Right atrium auricular region (tissue), 2 donors: ENCODE measurements at regions not wholly inside any gene's neighbourhood (a gene's known extent, or its start where the extent isn't known, plus 50 kb on each side); places are given as distances from the start of the nearest gene placed in this dataset.

Experiments
- DNase-seq: peaks from one replicate; pipeline ENCODE4 v3.0.0-alpha.2; 2019; ENCODE audit warnings: low spot score
- H3K27ac ChIP-seq, 2 donors: fragments of 200-600 bp; sonication (generic); 1 replicate in 1 of 2; 2 replicates in 1 of 2; pipeline ENCODE4 v1.5.1; 2016 to 2019
- H3K27me3 ChIP-seq, 2 donors: fragments of 200-600 bp; sonication (generic); one replicate each; pipeline versions ENCODE4 v1.5.1 to v1.6.0; 2017 to 2019
- H3K36me3 ChIP-seq: fragments of 200-600 bp; sonication (generic); one replicate; pipeline ENCODE4 v1.5.1; 2016
- H3K4me1 ChIP-seq, 2 donors: fragments of 200-600 bp; sonication (generic); one replicate each; pipeline versions ENCODE4 v1.5.1 to v1.6.0; 2017 to 2019
- H3K4me3 ChIP-seq, 2 donors: fragments of 200-600 bp; sonication (generic); 1 replicate in 1 of 2; 2 replicates in 1 of 2; pipeline ENCODE4 v1.5.1; 2017 to 2019; ENCODE audit warnings: mild to moderate bottlenecking in 1 of 2, moderate library complexity in 1 of 2
- H3K9me3 ChIP-seq, 2 donors: fragments of 200-600 bp; sonication (generic); one replicate each; pipeline ENCODE4 v1.5.1; 2019
- CTCF ChIP-seq, 2 donors: fragments of 200-600 bp; sonication (generic); IDR thresholded peaks; one replicate each; pipeline ENCODE4 v1.5.1; 2019; ENCODE audit warnings: antibody characterized with exemption in 2 of 2

DNA sequence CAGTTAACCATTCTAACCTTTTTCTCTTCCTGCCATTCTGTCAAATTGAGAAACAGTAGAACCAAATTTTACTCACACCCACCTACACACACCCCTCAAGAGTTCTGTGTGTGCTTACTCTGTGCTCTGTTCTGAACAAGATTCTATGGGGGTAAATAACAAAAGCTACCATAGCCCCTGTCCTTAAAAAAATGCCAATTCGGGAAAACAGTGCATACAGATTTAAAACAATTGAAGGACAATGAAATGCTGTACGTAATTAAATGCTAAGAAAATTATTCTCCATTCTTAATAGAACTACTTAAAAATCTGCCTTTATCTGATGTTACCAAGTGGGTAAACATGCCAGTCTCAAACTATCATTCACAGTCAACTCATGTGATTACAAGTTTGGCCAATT, 1107.5 kb downstream of the TUSC7 start:
- H3K4me1 ChIP-seq, result no peaks in the 10 kb centered on the region

DNA sequence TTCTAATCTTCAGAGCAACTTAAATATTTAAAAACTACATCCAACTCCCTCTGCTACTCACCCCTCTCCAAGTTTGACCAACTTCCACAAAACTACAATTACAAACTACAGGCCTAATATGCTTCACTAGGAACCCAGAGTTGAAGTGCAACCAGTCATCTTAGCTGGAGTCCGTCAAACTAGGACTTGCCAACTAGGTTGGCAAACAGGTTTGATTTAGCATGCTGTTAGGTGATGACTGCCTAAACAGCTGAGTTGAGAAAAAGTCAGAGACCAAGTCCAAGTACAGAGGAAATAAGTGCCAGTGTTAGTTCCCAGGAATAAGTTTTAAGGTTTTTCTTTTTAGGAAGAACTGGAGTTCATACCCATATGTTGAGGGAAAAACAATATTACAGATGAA, 1109.0 kb downstream of the TUSC7 start:
- no peak overlapping the region for H3K27ac ChIP-seq
- no peak overlapping the region for H3K4me3 ChIP-seq
- no peak for TF ChIP-seq CTCF (IDR thresholded peaks at IDR 0.05)
- no peaks in the 10 kb centered on the region for H3K36me3 ChIP-seq
- DNase-seq, result no peak
- H3K9me3 ChIP-seq, result no peaks in the 10 kb centered on the region
- H3K4me1 ChIP-seq, result no peaks in the 10 kb centered on the region
- no peaks in the 10 kb centered on the region for H3K27me3 ChIP-seq

More for the DNA sequence above, 1107.5 kb downstream of the TUSC7 start:
- Histone ChIP-seq H3K36me3 (no peaks in the 10 kb centered on the region), H3K27me3 (no peaks in the 10 kb centered on the region), H3K9me3 (no peaks in the 10 kb centered on the region), H3K4me3 (no peak overlapping the region), H3K27ac (no peak overlapping the region)
- no peak for DNase-seq
- no peak for TF ChIP-seq CTCF (IDR thresholded peaks at IDR 0.05)

- H3K4me3 ChIP-seq, result no peak overlapping the region
- H3K9me3 ChIP-seq, result no peaks in the 10 kb centered on the region
- no peaks in the 10 kb centered on the region for H3K4me1 ChIP-seq
- H3K27me3 ChIP-seq, result no peaks in the 10 kb centered on the region
- no peak for DNase-seq
- H3K27ac ChIP-seq, result no peak overlapping the region
- H3K36me3 ChIP-seq, result no peaks in the 10 kb centered on the region
- no peak for TF ChIP-seq CTCF (IDR thresholded peaks at IDR 0.05)
Measured at GRCh38 chr3:117820658-117821299, 1111.2 kb downstream of the TUSC7 start.

GRCh38 chr3:117822416-117822815, 1112.8 kb downstream of the TUSC7 start:
- Histone ChIP-seq H3K36me3 (no peaks in the 10 kb centered on the region), H3K9me3 (no peaks in the 10 kb centered on the region), H3K27me3 (no peaks in the 10 kb centered on the region), H3K27ac (no peak overlapping the region), H3K4me1 (no peaks in the 10 kb centered on the region), H3K4me3 (no peak overlapping the region)
- no peak for TF ChIP-seq CTCF (IDR thresholded peaks at IDR 0.05)
- DNase-seq, result no peak

DNA sequence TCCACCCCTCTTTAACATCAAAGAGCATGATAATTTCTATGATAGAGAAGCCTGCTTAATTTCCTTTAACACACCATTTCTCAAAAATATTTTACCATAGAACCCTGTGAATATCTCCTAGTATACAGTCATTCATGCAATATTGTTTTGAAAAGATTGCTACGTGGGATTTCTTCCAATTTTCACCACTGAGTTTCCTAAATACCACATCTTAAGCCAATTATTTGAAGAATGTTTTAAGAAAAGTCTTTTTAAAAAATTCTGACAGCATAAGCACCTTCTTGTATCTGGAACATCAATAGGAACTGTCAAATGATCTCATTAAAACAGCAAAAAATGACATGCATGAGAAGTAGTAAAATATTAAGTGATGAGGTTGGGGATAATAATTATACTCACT, 1126.7 kb downstream of the TUSC7 start:
- Histone ChIP-seq H3K36me3 (no peaks in the 10 kb centered on the region), H3K27me3 (no peaks in the 10 kb centered on the region), H3K4me3 (no peak overlapping the region), H3K27ac (no peak overlapping the region), H3K9me3 (no peaks in the 10 kb centered on the region), H3K4me1 (no peaks in the 10 kb centered on the region)
- no peak for DNase-seq
- TF ChIP-seq CTCF (IDR thresholded peaks at IDR 0.05), result no peak

GRCh38 chr3:117837391-117837790, 1127.8 kb downstream of the TUSC7 start:
- no peak for TF ChIP-seq CTCF (IDR thresholded peaks at IDR 0.05)
- H3K36me3 ChIP-seq, result no peaks in the 10 kb centered on the region
- DNase-seq, result no peak
- H3K9me3 ChIP-seq, result no peaks in the 10 kb centered on the region
- H3K27me3 ChIP-seq, result no peaks in the 10 kb centered on the region
- no peaks in the 10 kb centered on the region for H3K4me1 ChIP-seq
- H3K4me3 ChIP-seq, result no peak overlapping the region
- no peak overlapping the region for H3K27ac ChIP-seq
